ENCODE measurements at regions not wholly inside any gene's neighbourhood (a gene's known extent, or its start where the extent isn't known, plus 50 kb on each side); places are given as distances from the start of the nearest gene placed in this dataset.

GRCh38 chr13:109655206-109655600 lies 131.2 kb downstream of the IRS2 start:
- TF ChIP-seq CTCF (IDR thresholded peaks at IDR 0.05 in 2 of 3, conservative IDR thresholded peaks at IDR 0.05 in 1 of 3; ENCODE audit: control insufficient read depth in 2 of 3, extremely low read depth in 1 of 3, insufficient read depth in 1 of 3, low read depth in 3 of 3, low read length in 3 of 3) (no peak), TCF7 (IDR thresholded peaks at IDR 0.05; ENCODE audit: borderline replicate concordance) (no peak), ATF7 (IDR thresholded peaks at IDR 0.05; ENCODE audit: low read depth) (no peak), MXI1 (IDR thresholded peaks at IDR 0.05; ENCODE audit: low read depth, low read length) (no peak), CREM (IDR thresholded peaks at IDR 0.05; ENCODE audit: low read depth) (no peak), ZNF24 (IDR thresholded peaks at IDR 0.05) (no peak), ZNF207 (IDR thresholded peaks at IDR 0.05; ENCODE audit: borderline replicate concordance) (no peak), POLR2AphosphoS5 (IDR thresholded peaks at IDR 0.05; ENCODE audit: low read length) (no peak), YY1 (IDR thresholded peaks at IDR 0.05; ENCODE audit: low read depth, low read length) (no peak), NR2C1 (IDR thresholded peaks at IDR 0.05) (no peak), E2F4 (IDR thresholded peaks at IDR 0.05; ENCODE audit: low read depth, low read length) (no peak)

Data from GM12878 (cell line).